ENCODE measurements at regions not wholly inside any gene's neighbourhood (a gene's known extent, or its start where the extent isn't known, plus 50 kb on each side); places are given as distances from the start of the nearest gene placed in this dataset.

DNA sequence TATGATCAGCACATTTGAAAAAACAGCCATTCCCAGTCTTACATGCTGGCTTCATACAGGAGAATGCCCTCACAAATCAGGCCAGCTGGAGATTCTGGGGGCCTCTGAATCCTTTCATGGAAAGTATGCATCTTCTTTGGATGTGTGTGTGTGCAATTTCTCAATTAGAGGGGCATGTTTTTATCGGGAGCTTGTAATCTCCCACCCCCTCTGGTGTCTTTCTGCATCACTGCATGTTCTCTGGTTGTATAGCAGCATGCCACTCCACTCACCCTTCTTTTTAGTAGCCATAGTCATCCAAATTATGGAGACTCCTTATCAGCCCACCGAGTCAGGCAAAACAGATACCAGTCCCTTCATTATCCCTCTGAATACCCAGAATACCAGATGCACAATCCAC is 282.2 kb upstream of the SLIT2 start:
- ChIA-PET SMC1A (ENCODE audit: uncharacterized antibody, unreplicated experiment) (no interaction called here), RAD21 (ENCODE audit: unreplicated experiment) (no interaction called here), CTCF (no interaction called here), POLR2A (no interaction called here)
- 4% methylated on average over 2 of the region's 2 CpGs for WGBS (ENCODE audit: insufficient coverage, insufficient replicate concordance, low lambda C conversion rate, missing lambda C conversion rate)
- Histone ChIP-seq H3K4me2 (ENCODE audit: control insufficient read depth, insufficient read depth) (no peak overlapping the region), H3K4me1 (ENCODE audit: control insufficient read depth, insufficient read depth, low read length) (no peaks in the 10 kb centered on the region), H2AFZ (ENCODE audit: control insufficient read depth, low read depth, low read length) (no peak overlapping the region), H4K20me1 (ENCODE audit: control insufficient read depth, insufficient read depth) (no peaks in the 10 kb centered on the region), H3K79me2 (ENCODE audit: control insufficient read depth, insufficient read depth, low read length) (no peaks in the 10 kb centered on the region), H3K9me3 (replicated peaks; ENCODE audit: control insufficient read depth, insufficient read depth, low read length) (no peaks in the 10 kb centered on the region), H3K36me3 (ENCODE audit: control insufficient read depth in 2 of 2, insufficient read depth in 2 of 2, low read length in 1 of 2) (no peaks in the 10 kb centered on the region), H3K27ac (ENCODE audit: control insufficient read depth, insufficient read depth) (no peak overlapping the region), H3K27me3 (replicated peaks in 1 of 2; ENCODE audit: control insufficient read depth in 2 of 2, insufficient read depth in 2 of 2, low read length in 1 of 2) (no peaks in the 10 kb centered on the region), H3K4me3 (no peak overlapping the region), H3K9ac (ENCODE audit: control insufficient read depth, insufficient read depth, low read length) (no peak overlapping the region)
- no peak for TF ChIP-seq RFX5 (IDR thresholded peaks at IDR 0.05; ENCODE audit: low read depth, low read length)
- no peak for TF ChIP-seq HDGF (IDR thresholded peaks at IDR 0.05)
- TF ChIP-seq ZNF217 (IDR thresholded peaks at IDR 0.05): no peak
- DNase-seq (ENCODE audit: low read depth, low spot score): no peak
- intact Hi-C loops (cut with micrococcal nuclease; ENCODE audit: unreplicated experiment): no loop called here
- no peak for ATAC-seq
- BruUV-seq (replicated peaks): no TSS peak
- in situ Hi-C loops (cut with MboI): no loop called here
- FAIRE-seq: no peak

- CTCF ChIA-PET: no interaction called here
- no peak for ATAC-seq
- no TSS peak for BruUV-seq (replicated peaks)
- no peak for TF ChIP-seq IRF4 (IDR thresholded peaks at IDR 0.05; ENCODE audit: low read depth, low read length)
- no peak for TF ChIP-seq CTCF (IDR thresholded peaks at IDR 0.05 in 2 of 3, conservative IDR thresholded peaks at IDR 0.05 in 1 of 3; ENCODE audit: control insufficient read depth in 2 of 3, extremely low read depth in 1 of 3, insufficient read depth in 1 of 3, low read depth in 3 of 3, low read length in 3 of 3)
- TF ChIP-seq TARDBP (IDR thresholded peaks at IDR 0.05; ENCODE audit: borderline replicate concordance): no peak
- TF ChIP-seq POLR2A (IDR thresholded peaks at IDR 0.05; ENCODE audit: low read depth, low read length): no peak
- no peak for TF ChIP-seq MTA2 (IDR thresholded peaks at IDR 0.05; ENCODE audit: low read depth)
- no peak for TF ChIP-seq MXI1 (IDR thresholded peaks at IDR 0.05; ENCODE audit: low read depth, low read length)
- TF ChIP-seq SIN3A (IDR thresholded peaks at IDR 0.05; ENCODE audit: low read depth, low read length): no peak
- no peak for TF ChIP-seq CHD2 (IDR thresholded peaks at IDR 0.05; ENCODE audit: borderline replicate concordance, low read depth, low read length)
- no peak for TF ChIP-seq ZBED1 (IDR thresholded peaks at IDR 0.05; ENCODE audit: borderline replicate concordance)
- TF ChIP-seq MYB (IDR thresholded peaks at IDR 0.05; ENCODE audit: borderline replicate concordance, low read depth, low read length): no peak
- TF ChIP-seq, protein P1, sequence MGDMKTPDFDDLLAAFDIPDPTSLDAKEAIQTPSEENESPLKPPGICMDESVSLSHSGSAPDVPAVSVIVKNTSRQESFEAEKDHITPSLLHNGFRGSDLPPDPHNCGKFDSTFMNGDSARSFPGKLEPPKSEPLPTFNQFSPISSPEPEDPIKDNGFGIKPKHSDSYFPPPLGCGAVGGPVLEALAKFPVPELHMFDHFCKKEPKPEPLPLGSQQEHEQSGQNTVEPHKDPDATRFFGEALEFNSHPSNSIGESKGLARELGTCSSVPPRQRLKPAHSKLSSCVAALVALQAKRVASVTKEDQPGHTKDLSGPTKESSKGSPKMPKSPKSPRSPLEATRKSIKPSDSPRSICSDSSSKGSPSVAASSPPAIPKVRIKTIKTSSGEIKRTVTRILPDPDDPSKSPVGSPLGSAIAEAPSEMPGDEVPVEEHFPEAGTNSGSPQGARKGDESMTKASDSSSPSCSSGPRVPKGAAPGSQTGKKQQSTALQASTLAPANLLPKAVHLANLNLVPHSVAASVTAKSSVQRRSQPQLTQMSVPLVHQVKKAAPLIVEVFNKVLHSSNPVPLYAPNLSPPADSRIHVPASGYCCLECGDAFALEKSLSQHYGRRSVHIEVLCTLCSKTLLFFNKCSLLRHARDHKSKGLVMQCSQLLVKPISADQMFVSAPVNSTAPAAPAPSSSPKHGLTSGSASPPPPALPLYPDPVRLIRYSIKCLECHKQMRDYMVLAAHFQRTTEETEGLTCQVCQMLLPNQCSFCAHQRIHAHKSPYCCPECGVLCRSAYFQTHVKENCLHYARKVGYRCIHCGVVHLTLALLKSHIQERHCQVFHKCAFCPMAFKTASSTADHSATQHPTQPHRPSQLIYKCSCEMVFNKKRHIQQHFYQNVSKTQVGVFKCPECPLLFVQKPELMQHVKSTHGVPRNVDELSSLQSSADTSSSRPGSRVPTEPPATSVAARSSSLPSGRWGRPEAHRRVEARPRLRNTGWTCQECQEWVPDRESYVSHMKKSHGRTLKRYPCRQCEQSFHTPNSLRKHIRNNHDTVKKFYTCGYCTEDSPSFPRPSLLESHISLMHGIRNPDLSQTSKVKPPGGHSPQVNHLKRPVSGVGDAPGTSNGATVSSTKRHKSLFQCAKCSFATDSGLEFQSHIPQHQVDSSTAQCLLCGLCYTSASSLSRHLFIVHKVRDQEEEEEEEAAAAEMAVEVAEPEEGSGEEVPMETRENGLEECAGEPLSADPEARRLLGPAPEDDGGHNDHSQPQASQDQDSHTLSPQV (IDR thresholded peaks at IDR 0.05): no peak
These were observed 290.6 kb upstream of the SLIT2 start for GRCh38 chr4:19961091-19961490.

More at GRCh38 chr4:19961091-19961490, 290.6 kb upstream of the SLIT2 start:
- in situ Hi-C loops (cut with MboI) (no loop called here), intact Hi-C loops (cut with micrococcal nuclease; ENCODE audit: unreplicated experiment) (no loop called here)
- no peaks in the 10 kb centered on the region for H3K36me3 ChIP-seq (ENCODE audit: control insufficient read depth in 2 of 2, insufficient read depth in 2 of 2, low read length in 1 of 2)
- H3K4me2 ChIP-seq (ENCODE audit: control insufficient read depth, insufficient read depth): no peak overlapping the region
- ChIA-PET RAD21 (ENCODE audit: unreplicated experiment) (no interaction called here), POLR2A (no interaction called here), SMC1A (ENCODE audit: uncharacterized antibody, unreplicated experiment) (no interaction called here)
- no peak overlapping the region for H2AFZ ChIP-seq (ENCODE audit: control insufficient read depth, low read depth, low read length)
- H3K27me3 ChIP-seq (replicated peaks in 1 of 2; ENCODE audit: control insufficient read depth in 2 of 2, insufficient read depth in 2 of 2, low read length in 1 of 2): no peaks in the 10 kb centered on the region
- no peak overlapping the region for H3K4me3 ChIP-seq
- no peak for FAIRE-seq
- no peak overlapping the region for H3K9ac ChIP-seq (ENCODE audit: control insufficient read depth, insufficient read depth, low read length)
- no peaks in the 10 kb centered on the region for H4K20me1 ChIP-seq (ENCODE audit: control insufficient read depth, insufficient read depth)
- no peaks in the 10 kb centered on the region for H3K4me1 ChIP-seq (ENCODE audit: control insufficient read depth, insufficient read depth, low read length)
- no peak overlapping the region for H3K27ac ChIP-seq (ENCODE audit: control insufficient read depth, insufficient read depth)
- DNase-seq (ENCODE audit: low read depth, low spot score): no peak
- H3K9me3 ChIP-seq (replicated peaks; ENCODE audit: control insufficient read depth, insufficient read depth, low read length): no peaks in the 10 kb centered on the region
- H3K79me2 ChIP-seq (ENCODE audit: control insufficient read depth, insufficient read depth, low read length): no peaks in the 10 kb centered on the region
- 0% methylated on average over 1 of the region's 1 CpG for WGBS (ENCODE audit: insufficient coverage, insufficient replicate concordance, low lambda C conversion rate, missing lambda C conversion rate)

All from GM12878 (cell line).